LHCN-M2 (cell line): ENCODE measurements at regions not wholly inside any gene's neighbourhood (a gene's known extent, or its start where the extent isn't known, plus 50 kb on each side); places are given as distances from the start of the nearest gene placed in this dataset.
"Not testable (repeated sequence)": the region's sequence is repeated elsewhere in the genome, so short reads cannot be mapped to it uniquely, and the experiment has no call there.

Experiments
- DNase-seq: peaks from one replicate; pipeline ENCODE4 v3.0.0-alpha.2; 2012; ENCODE audit warnings: low read depth

DNA sequence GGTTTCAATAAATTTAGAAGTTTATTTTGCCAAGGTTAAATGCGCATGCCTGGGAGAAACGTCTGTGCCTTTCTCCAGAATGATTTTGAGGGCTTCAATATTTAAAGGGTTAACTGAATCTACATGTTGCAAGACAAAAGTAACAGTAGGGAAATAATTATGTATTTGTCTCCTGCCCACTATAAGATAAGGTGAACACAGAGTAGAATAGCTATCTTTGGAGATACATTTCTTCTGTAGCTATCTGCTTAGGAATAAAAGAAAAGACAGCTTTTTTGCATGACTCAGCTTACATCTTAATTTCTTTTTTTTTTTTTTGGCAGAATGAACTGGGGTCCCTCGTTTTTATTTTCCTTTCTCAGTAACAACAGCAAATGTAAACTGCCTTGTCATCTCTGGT is 1351.6 kb downstream of the AMY1C start:
- DNase-seq, result no peak

DNA sequence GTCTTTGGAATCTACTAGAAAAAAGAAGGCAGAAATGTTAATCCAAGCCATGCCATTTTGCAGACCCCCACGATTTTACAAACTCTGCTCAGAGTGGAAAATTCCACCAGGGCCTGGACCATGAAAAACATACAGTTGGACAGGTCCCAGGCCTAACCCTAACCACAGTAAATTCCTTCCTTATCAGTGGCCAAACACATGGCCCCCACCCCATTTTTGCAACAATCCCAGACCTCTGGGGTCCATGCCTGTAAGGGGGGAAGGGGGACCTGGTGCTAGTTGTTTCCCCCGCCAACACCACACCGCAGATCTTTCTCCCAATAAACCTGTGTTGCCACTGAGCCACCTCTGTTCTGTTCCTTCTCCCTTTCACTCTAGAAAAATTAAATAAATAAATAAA is 1352.7 kb downstream of the AMY1C start:
- DNase-seq, result no peak

DNA sequence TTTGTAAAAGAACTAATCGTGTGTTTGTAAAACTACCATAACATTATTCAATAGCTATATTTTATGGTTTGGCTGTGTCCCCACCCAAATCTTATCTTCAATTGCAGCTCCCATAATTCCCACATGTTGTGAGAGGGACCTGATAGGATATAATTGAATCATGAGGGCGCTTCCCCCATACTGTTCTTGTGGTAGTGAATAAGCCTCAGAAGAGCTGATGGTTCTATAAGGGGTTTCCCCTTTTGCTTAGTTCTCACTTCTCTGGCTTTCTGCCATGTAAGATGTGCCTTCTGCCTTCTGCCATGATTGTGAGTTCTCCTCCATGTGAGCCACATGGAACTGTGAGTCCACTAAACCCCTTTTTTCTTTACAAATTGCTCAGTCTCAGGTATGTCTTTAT is 1372.3 kb downstream of the AMY1C start:
- DNase-seq, result no peak

GRCh38 chr1:105137543-105138457 is 1388.1 kb downstream of the AMY1C start:
- DNase-seq, result no peak

- no peak for DNase-seq
Measured at GRCh38 chr1:105138458-105138893, 1388.8 kb downstream of the AMY1C start.

DNA sequence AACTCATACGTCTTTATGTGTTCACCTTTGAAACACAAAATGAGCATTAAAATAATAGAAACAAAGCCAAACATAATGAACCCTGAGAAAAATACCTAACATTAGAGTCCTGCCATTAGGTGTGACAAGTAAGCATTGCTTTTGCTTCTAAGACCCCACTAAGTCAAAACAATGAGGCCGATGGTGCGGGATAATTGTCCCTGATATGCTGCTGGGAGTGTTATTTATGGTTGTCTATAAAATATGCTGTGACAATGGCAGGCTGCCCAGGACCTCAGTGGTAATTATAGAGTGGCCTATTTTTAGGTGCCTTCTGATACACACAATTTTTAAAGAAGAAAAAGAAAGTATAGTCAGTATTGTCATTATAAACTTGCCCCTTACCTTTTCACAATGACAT is 1423.1 kb downstream of the AMY1C start:
- no peak for DNase-seq

DNA sequence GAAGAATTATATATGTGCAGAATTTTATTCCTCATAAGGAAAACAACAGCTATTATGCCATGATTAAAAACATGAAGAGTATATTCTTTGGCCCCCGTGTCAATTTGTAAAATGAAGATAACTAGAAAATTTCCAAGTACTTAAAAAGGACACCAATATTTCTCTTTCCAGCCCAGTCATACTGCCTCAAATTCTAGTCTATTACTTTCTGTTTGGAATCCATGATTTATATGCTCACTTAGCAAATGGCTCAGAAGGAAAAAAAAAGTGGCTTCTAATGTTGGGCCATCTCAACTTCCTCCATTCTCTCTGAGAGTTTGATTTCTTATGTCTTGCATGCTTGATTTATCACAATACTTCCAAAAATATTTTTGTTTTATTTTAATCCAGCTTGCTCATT is 1431.1 kb downstream of the AMY1C start:
- DNase-seq, result no peak

DNA sequence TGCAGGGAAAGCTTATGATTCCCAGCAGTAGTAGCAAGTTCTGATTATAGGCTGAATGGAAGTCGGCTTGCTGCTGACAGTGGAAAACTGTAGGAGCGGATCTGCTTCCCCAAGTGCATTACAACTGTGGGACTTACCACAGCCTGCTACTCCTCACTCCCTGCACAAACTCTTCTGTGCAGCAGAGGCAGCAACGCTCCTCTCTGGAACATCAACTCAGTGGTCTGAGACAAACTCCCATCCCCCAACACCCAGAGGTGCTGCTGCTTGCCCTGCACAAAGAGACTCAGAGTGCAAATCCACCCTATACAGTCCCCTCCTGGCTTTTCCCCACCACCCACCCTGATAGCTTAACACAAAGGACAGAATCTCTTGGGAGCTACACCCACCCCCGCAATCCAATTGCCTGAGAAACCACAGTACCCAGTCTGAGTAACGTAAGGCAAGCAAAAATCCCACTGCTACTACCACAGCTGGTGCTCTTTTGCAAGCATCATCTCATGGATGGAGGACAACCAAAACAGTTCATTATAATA is 1455.2 kb downstream of the AMY1C start:
- no peak for DNase-seq

DNA sequence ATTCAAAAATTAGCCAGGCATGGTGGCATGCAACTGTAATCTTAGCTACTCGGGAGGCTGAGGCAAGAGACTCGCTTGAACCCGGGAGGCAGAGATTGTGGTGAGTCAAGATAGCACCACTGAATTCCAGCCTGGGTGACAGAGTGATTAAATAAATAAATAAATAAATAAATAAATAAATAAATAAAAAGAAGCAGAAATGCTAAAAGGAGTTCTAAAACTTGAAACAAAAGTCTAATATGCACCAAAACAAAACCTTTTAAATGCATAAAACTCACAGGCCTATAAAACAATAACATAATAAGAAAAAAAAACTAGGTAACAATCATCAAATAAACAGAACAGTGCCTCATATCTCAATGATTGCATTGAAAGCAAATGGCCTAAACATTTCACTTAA is 1458.9 kb downstream of the AMY1C start:
- no peak for DNase-seq

DNA sequence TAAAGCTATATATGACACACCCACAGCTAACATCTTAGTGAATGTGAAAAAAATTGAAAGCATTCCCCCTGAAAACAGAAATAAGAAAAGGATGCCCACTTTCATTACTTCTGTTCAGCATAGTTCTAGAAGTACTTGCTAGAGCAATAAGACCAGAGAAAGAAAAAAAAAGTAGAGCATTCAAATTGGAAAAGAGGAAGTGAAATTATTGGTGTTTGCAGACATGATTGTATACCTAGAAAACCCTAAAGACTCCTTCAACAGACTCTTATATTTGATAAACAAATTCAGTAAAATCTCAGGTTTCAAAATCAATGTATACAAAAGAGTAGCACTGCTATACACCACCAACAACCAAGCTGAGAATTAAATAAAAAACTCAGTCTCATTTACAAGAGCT is 1461.0 kb downstream of the AMY1C start:
- DNase-seq, result no peak

DNA sequence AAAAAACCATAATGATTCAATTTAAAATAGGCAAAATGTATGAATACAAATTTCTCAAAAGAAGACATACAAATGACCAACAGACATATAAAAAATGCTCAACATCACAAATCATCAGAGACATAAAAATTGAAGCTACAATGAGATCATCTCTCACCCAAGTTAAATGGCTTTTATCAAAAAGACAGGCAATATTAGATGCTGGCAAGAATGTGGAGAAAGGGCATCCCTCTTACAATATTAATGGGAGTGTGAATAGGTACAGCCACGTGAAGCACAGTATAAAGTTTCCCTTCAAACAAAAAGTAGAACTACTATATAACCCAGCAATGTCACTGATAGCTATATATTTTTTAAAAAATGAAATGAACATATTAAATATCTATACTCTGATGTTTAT is 1481.7 kb downstream of the AMY1C start:
- DNase-seq, result no peak

- no peak for DNase-seq
Measured at GRCh38 chr1:105243411-105243810, 1493.7 kb downstream of the AMY1C start.

DNA sequence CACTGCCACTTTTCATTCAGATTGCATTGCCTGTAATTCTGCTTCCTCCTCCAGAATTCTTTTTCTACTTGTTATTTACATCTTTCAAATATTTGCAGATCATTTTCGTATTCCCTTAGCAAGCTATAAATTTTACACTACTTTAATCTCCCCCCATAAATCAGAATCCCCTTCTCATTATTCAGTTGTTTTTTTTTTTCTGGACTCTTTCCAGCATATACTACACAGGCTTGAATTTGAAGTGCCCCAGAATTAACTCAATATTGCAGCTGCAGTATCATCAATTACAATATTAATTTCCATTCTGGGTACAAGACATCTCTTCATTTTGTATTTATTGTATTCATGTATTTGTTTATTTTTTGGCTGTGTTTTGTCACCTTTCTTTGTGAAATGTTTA is 1494.3 kb downstream of the AMY1C start:
- no peak for DNase-seq

DNA sequence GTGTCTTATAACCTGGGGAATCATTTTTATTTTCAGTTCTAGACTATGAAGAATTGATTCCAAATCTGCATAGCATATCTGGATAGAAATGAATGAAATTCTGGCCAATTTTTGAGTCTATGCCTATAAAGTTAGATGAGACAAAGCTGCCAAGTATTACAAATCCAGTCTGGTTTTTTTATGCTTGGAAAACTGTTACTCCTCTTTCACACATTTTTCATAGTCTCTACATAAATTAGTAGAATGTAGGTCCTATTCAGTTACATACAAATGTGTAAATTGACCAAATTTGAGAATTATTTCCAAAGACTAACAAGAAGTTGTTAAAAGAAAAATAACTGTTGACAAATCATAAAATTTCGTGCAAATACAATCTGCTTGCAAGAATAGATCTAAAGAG is 1505.2 kb downstream of the AMY1C start:
- no peak for DNase-seq

GRCh38 chr1:105260001-105260400 is 1510.3 kb downstream of the AMY1C start:
- DNase-seq, result no peak

GRCh38 chr1:105270966-105271365 is 1521.3 kb downstream of the AMY1C start:
- no peak for DNase-seq

DNA sequence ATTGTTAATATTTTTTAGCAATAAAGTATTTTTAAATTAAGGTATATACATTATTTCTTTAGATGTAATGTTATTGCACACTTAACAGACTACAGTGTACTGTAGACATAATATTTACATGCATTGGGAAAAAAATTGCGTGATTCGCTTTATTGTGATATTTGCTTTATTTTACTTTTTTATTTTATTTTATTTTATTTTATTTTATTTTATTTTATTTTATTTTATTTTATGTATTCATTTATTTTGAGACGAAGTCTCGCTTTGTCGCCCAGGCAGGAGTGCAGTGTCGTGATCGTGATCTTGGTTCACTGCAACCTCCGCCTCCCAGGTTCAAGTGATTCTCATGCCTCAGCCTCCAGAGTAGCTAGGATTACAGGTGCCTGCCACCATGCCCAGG is 1522.7 kb downstream of the AMY1C start:
- DNase-seq, result not testable (repeated sequence)

- no peak for DNase-seq
Measured at GRCh38 chr1:105294838-105295237, 1545.1 kb downstream of the AMY1C start.

GRCh38 chr1:105310063-105310462 is 1560.4 kb downstream of the AMY1C start:
- no peak for DNase-seq

DNA sequence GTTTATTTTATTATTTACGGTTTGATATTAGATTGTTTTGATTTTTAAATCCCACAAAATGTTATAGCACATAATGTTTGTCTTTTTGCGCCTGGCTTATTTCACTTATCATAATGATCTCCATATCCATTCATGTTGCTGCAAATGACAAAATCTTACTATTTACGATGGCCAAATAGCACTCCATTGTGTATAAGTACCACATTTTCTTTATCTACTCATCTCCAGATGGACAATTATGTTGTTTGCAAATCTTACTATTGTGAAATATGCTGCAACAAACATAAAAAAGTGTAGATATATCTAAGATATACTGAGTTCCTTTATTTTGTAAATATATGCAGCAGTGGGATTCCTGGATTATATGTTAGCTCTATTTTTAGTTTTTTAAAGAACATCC is 1568.3 kb downstream of the AMY1C start:
- DNase-seq, result no peak

DNA sequence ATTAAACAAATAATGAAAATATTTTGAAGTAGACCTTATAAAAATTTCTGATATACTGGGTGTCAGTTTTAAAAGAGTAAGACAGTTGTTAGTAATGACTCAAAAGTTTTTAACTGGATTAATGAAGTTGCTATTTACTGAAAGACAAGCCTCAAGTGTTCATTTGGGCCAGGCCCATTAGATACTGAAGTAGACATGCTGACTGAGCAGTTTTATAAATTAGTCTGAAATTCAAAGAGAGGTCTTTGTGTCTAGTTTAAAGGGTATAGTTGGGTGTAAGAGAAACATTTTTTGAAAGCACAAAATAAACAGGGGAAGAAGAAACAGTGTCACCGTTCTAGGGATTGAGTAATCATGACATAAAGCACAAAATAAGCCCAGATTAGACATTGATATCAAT is 1577.2 kb downstream of the AMY1C start:
- DNase-seq, result no peak

GRCh38 chr1:105337420-105337819 is 1587.7 kb downstream of the AMY1C start:
- no peak for DNase-seq

- DNase-seq, result no peak
Measured at GRCh38 chr1:105343317-105343716, 1593.6 kb downstream of the AMY1C start.
